ENCODE measurements at regions not wholly inside any gene's neighbourhood (a gene's known extent, or its start where the extent isn't known, plus 50 kb on each side); places are given as distances from the start of the nearest gene placed in this dataset.
"Not testable (repeated sequence)": the region's sequence is repeated elsewhere in the genome, so short reads cannot be mapped to it uniquely, and the experiment has no call there.

- H3K36me3 ChIP-seq; H3K4me1 ChIP-seq (replicated peaks); H3K4me3 ChIP-seq; H3K27me3 ChIP-seq (replicated peaks; ENCODE audit: insufficient read depth); H3K27ac ChIP-seq; DNase-seq (ENCODE audit: low spot score); H3K9me3 ChIP-seq; intact Hi-C loops (cut with DNase I): not testable (repeated sequence)
- 61% methylated on average over 4 of the region's 9 CpGs for WGBS
Observed at GRCh38 chr9:138216817-138217216, 339.2 kb downstream of the CACNA1B start.

- H3K27ac ChIP-seq; H3K36me3 ChIP-seq; H3K9me3 ChIP-seq; H3K4me3 ChIP-seq; DNase-seq (ENCODE audit: low spot score); intact Hi-C loops (cut with DNase I); H3K4me1 ChIP-seq (replicated peaks); H3K27me3 ChIP-seq (replicated peaks; ENCODE audit: insufficient read depth): not testable (repeated sequence)
- WGBS, result 40% methylated on average over 2 of the region's 5 CpGs
Observed at GRCh38 chr9:138217284-138217850, 339.8 kb downstream of the CACNA1B start.

- H3K4me1 ChIP-seq (replicated peaks); H3K36me3 ChIP-seq; H3K4me3 ChIP-seq; intact Hi-C loops (cut with DNase I); H3K9me3 ChIP-seq; H3K27ac ChIP-seq; H3K27me3 ChIP-seq (replicated peaks; ENCODE audit: insufficient read depth); DNase-seq (ENCODE audit: low spot score): not testable (repeated sequence)
- 93% methylated on average over 16 of the region's 17 CpGs for WGBS
Observed at GRCh38 chr9:138219249-138219648, 341.7 kb downstream of the CACNA1B start.

GRCh38 chr9:138221446-138222054 is 344.0 kb downstream of the CACNA1B start:
- H3K4me3 ChIP-seq; H3K4me1 ChIP-seq (replicated peaks): not testable (repeated sequence)
- WGBS, result 64% methylated on average over 9 of the region's 18 CpGs

GRCh38 chr9:138237099-138237498 is 359.5 kb downstream of the CACNA1B start:
- DNase-seq (ENCODE audit: low spot score); intact Hi-C loops (cut with DNase I): not testable (repeated sequence)
- 67% methylated on average over 1 of the region's 2 CpGs for WGBS

More at GRCh38 chr9:138221446-138222054, 344.0 kb downstream of the CACNA1B start:
- H3K27ac ChIP-seq; H3K9me3 ChIP-seq; intact Hi-C loops (cut with DNase I); H3K27me3 ChIP-seq (replicated peaks; ENCODE audit: insufficient read depth); DNase-seq (ENCODE audit: low spot score); H3K36me3 ChIP-seq: not testable (repeated sequence)

GRCh38 chr9:138282903-138283302 is 405.3 kb downstream of the CACNA1B start:
- H3K4me3 ChIP-seq; H3K4me1 ChIP-seq (replicated peaks); H3K27ac ChIP-seq; H3K36me3 ChIP-seq; H3K27me3 ChIP-seq (replicated peaks; ENCODE audit: insufficient read depth); intact Hi-C loops (cut with DNase I); H3K9me3 ChIP-seq; DNase-seq (ENCODE audit: low spot score): not testable (repeated sequence)
- WGBS, result no CpG with 5 or more reads among the region's 11 CpGs

More at GRCh38 chr9:138237099-138237498, 359.5 kb downstream of the CACNA1B start:
- not testable (repeated sequence) for H3K4me1 ChIP-seq (replicated peaks); H3K27me3 ChIP-seq (replicated peaks; ENCODE audit: insufficient read depth); H3K36me3 ChIP-seq; H3K9me3 ChIP-seq; H3K4me3 ChIP-seq; H3K27ac ChIP-seq

Small RNA genes in the stretch of these regions (small RNA-seq; reads per million reads assigned to genes)
- 0 reads per million in 2 donors for gene RNU6-785P

Measured in prostate gland (tissue), 2 donors.